HG03354 (cell line): ENCODE measurements at regions not wholly inside any gene's neighbourhood (a gene's known extent, or its start where the extent isn't known, plus 50 kb on each side); places are given as distances from the start of the nearest gene placed in this dataset.

Experiments
- ATAC-seq: cut with Tn5 transposase; IDR thresholded peaks from one replicate; pipeline ENCODE4 v1.9.1; 2021; ENCODE audit warnings: mild to moderate bottlenecking; ENCODE audit not compliant: unreplicated experiment, poor library complexity, severe bottlenecking

GRCh38 chr21:24045373-24045772 lies 1561.9 kb downstream of the MRPL39 start:
- ATAC-seq: no peak

GRCh38 chr21:24042687-24043086 lies 1564.6 kb downstream of the MRPL39 start:
- no peak for ATAC-seq

GRCh38 chr21:24032709-24033232 lies 1574.5 kb downstream of the MRPL39 start:
- no peak for ATAC-seq

- ATAC-seq: no peak
These were observed 1579.9 kb downstream of the MRPL39 start for GRCh38 chr21:24027396-24027795.

GRCh38 chr21:24025101-24025500 lies 1582.2 kb downstream of the MRPL39 start:
- ATAC-seq: no peak

- ATAC-seq: no peak
These were observed 1583.3 kb downstream of the MRPL39 start for GRCh38 chr21:24023936-24024335.

GRCh38 chr21:24023402-24023801 lies 1583.9 kb downstream of the MRPL39 start:
- no peak for ATAC-seq

- no peak for ATAC-seq
These were observed 1592.9 kb downstream of the MRPL39 start for GRCh38 chr21:24014381-24014780.

GRCh38 chr21:24011087-24011486 lies 1596.2 kb downstream of the MRPL39 start:
- ATAC-seq: no peak

- ATAC-seq: no peak
These were observed 1599.7 kb downstream of the MRPL39 start for GRCh38 chr21:24007592-24007991.

GRCh38 chr21:23986987-23987386 lies 1620.3 kb downstream of the MRPL39 start:
- ATAC-seq: no peak

- no peak for ATAC-seq
These were observed 1621.1 kb downstream of the MRPL39 start for GRCh38 chr21:23986214-23986613.

- ATAC-seq: no peak
These were observed 1624.7 kb downstream of the MRPL39 start for GRCh38 chr21:23982546-23982945.

- ATAC-seq: no peak
These were observed 1629.3 kb downstream of the MRPL39 start for GRCh38 chr21:23977971-23978370.

GRCh38 chr21:23968722-23969647 lies 1638.3 kb downstream of the MRPL39 start:
- peak; percentile 97 for ATAC-seq

GRCh38 chr21:23968008-23968407 lies 1639.3 kb downstream of the MRPL39 start:
- ATAC-seq: no peak

GRCh38 chr21:23963454-23963853 lies 1643.8 kb downstream of the MRPL39 start:
- no peak for ATAC-seq

- ATAC-seq: no peak
These were observed 1646.5 kb downstream of the MRPL39 start for GRCh38 chr21:23960769-23961168.

GRCh38 chr21:23955135-23955843 lies 1652.0 kb downstream of the MRPL39 start:
- no peak for ATAC-seq

- ATAC-seq: no peak
These were observed 1655.0 kb downstream of the MRPL39 start for GRCh38 chr21:23952269-23952668.

- no peak for ATAC-seq
These were observed 1656.0 kb downstream of the MRPL39 start for GRCh38 chr21:23951251-23951650.
